ENCODE measurements at regions not wholly inside any gene's neighbourhood (a gene's known extent, or its start where the extent isn't known, plus 50 kb on each side); places are given as distances from the start of the nearest gene placed in this dataset.

GRCh38 chr15:67899596-67900283, 59.9 kb upstream of the RNU6-1 start:
- TF ChIP-seq ZNF121 (CRISPR knock-in tag; IDR thresholded peaks at IDR 0.05) = no peak
- ChIA-PET CTCF (interaction anchor here (0.6 kb wide), 1 partner anchor 295 kb away, joined by 3 read pairs; no protein-coding TSS in a partner anchor), POLR2A (no interaction called here)
- H3K4me1 Mint-ChIP-seq = peaks cover 10% of the 10 kb centered on the region
- no peak overlapping the region for H3K4me3 Mint-ChIP-seq
- peaks cover 22% of the 10 kb centered on the region for H3K36me3 Mint-ChIP-seq
- H3K27me3 Mint-ChIP-seq (ENCODE audit: low read depth) = no peaks in the 10 kb centered on the region
- ATAC-seq (no peak), DNase-seq (ENCODE audit: low spot score) (no peak)
- peaks cover 36% of the 10 kb centered on the region for H3K9me3 Mint-ChIP-seq
- H3K27ac Mint-ChIP-seq = no peak overlapping the region

DNA sequence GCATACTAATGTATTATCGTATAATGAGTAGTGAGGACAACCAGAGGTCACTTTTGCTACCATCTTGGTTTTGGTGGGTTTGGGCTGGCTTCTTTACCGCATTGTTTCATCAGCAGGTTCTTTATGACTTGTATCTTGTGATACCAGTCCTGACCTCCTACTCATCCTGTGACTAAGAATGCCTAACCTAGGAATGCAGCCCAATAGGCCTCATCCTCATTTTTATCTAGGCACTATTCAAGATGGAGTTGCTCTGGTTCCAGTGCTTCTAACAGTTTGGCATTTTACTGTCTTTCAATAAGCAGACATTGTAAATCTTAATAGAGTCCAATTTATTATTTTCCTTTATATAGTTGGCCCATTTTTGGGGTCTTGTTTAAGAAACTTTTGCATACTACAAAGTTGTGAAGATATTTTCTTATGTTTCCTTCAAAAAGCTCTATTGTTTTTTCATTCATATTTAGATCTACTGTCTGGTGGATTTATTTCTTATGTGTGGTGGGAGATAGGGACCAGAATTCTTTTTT, 60.8 kb upstream of the RNU6-1 start:
- Mint-ChIP-seq H3K4me3 (no peak overlapping the region), H3K27me3 (ENCODE audit: low read depth) (no peaks in the 10 kb centered on the region), H3K27ac (no peak overlapping the region), H3K9me3 (peaks cover 33% of the 10 kb centered on the region), H3K4me1 (peaks cover 10% of the 10 kb centered on the region), H3K36me3 (peaks cover 23% of the 10 kb centered on the region)
- CTCF ChIA-PET = no interaction called here
- TF ChIP-seq MXD4 (CRISPR knock-in tag; IDR thresholded peaks at IDR 0.05; ENCODE audit: borderline replicate concordance) = no peak
- TF ChIP-seq HMGXB4 (CRISPR knock-in tag; IDR thresholded peaks at IDR 0.05) = no peak
- TF ChIP-seq, protein P1, sequence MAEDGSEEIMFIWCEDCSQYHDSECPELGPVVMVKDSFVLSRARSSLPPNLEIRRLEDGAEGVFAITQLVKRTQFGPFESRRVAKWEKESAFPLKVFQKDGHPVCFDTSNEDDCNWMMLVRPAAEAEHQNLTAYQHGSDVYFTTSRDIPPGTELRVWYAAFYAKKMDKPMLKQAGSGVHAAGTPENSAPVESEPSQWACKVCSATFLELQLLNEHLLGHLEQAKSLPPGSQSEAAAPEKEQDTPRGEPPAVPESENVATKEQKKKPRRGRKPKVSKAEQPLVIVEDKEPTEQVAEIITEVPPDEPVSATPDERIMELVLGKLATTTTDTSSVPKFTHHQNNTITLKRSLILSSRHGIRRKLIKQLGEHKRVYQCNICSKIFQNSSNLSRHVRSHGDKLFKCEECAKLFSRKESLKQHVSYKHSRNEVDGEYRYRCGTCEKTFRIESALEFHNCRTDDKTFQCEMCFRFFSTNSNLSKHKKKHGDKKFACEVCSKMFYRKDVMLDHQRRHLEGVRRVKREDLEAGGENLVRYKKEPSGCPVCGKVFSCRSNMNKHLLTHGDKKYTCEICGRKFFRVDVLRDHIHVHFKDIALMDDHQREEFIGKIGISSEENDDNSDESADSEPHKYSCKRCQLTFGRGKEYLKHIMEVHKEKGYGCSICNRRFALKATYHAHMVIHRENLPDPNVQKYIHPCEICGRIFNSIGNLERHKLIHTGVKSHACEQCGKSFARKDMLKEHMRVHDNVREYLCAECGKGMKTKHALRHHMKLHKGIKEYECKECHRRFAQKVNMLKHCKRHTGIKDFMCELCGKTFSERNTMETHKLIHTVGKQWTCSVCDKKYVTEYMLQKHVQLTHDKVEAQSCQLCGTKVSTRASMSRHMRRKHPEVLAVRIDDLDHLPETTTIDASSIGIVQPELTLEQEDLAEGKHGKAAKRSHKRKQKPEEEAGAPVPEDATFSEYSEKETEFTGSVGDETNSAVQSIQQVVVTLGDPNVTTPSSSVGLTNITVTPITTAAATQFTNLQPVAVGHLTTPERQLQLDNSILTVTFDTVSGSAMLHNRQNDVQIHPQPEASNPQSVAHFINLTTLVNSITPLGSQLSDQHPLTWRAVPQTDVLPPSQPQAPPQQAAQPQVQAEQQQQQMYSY (CRISPR knock-in tag; IDR thresholded peaks at IDR 0.05) = no peak
- TF ChIP-seq ZBTB43 (CRISPR knock-in tag; IDR thresholded peaks at IDR 0.05) = no peak
- no peak for TF ChIP-seq ZNF423 (CRISPR knock-in tag; IDR thresholded peaks at IDR 0.05)
- no peak for TF ChIP-seq NFYB (CRISPR knock-in tag; conservative IDR thresholded peaks at IDR 0.05; ENCODE audit: low read depth)
- TF ChIP-seq, protein P2, sequence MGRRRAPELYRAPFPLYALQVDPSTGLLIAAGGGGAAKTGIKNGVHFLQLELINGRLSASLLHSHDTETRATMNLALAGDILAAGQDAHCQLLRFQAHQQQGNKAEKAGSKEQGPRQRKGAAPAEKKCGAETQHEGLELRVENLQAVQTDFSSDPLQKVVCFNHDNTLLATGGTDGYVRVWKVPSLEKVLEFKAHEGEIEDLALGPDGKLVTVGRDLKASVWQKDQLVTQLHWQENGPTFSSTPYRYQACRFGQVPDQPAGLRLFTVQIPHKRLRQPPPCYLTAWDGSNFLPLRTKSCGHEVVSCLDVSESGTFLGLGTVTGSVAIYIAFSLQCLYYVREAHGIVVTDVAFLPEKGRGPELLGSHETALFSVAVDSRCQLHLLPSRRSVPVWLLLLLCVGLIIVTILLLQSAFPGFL (CRISPR knock-in tag; IDR thresholded peaks at IDR 0.05; ENCODE audit: borderline replicate concordance) = no peak
- TF ChIP-seq, protein P3, sequence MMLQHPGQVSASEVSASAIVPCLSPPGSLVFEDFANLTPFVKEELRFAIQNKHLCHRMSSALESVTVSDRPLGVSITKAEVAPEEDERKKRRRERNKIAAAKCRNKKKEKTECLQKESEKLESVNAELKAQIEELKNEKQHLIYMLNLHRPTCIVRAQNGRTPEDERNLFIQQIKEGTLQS (CRISPR knock-in tag; conservative IDR thresholded peaks at IDR 0.05) = no peak
- TF ChIP-seq, protein P4, sequence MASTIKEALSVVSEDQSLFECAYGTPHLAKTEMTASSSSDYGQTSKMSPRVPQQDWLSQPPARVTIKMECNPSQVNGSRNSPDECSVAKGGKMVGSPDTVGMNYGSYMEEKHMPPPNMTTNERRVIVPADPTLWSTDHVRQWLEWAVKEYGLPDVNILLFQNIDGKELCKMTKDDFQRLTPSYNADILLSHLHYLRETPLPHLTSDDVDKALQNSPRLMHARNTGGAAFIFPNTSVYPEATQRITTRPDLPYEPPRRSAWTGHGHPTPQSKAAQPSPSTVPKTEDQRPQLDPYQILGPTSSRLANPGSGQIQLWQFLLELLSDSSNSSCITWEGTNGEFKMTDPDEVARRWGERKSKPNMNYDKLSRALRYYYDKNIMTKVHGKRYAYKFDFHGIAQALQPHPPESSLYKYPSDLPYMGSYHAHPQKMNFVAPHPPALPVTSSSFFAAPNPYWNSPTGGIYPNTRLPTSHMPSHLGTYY (CRISPR knock-in tag; IDR thresholded peaks at IDR 0.05) = no peak
- no peak for TF ChIP-seq RELA (CRISPR knock-in tag; IDR thresholded peaks at IDR 0.05; ENCODE audit: borderline replicate concordance)
- no peak for TF ChIP-seq ZNF263 (CRISPR knock-in tag; IDR thresholded peaks at IDR 0.05; ENCODE audit: low read depth)
- no peak for DNase-seq (ENCODE audit: low spot score)
- no peak for ATAC-seq
- POLR2A ChIA-PET = no interaction called here

Measured in WTC11 (cell line).